ENCODE measurements at regions not wholly inside any gene's neighbourhood (a gene's known extent, or its start where the extent isn't known, plus 50 kb on each side); places are given as distances from the start of the nearest gene placed in this dataset.

- no peak for DNase-seq (ENCODE audit: low read depth)
Observed at GRCh38 chr6:113622254-113622653, 234.9 kb upstream of the MARCKS start.

DNA sequence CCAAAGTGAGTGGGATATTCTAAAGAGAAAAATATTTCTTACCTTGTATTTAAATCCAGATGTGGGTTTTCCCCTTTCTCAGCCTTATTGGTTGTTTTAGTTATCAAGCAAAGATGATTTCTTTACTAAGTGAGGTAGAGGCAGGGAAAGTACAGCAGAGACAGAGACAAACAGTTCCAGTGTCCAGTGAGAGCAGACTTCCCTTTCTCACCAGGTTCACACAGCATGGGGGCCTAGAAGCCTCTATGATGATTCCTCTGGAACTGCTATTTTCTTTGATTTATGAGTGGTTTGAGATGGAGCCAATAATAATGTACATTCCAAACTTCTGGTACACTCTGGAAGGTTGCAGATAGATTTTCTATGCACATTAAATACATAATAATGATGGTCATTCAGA is 234.0 kb upstream of the MARCKS start:
- no peak for DNase-seq (ENCODE audit: low read depth)

GRCh38 chr6:113625850-113626249 is 231.3 kb upstream of the MARCKS start:
- no peak for DNase-seq (ENCODE audit: low read depth)

- no peak for DNase-seq (ENCODE audit: low read depth)
Observed at GRCh38 chr6:113626475-113626874, 230.7 kb upstream of the MARCKS start.

- no peak for DNase-seq (ENCODE audit: low read depth)
Observed at GRCh38 chr6:113627480-113627879, 229.7 kb upstream of the MARCKS start.

DNA sequence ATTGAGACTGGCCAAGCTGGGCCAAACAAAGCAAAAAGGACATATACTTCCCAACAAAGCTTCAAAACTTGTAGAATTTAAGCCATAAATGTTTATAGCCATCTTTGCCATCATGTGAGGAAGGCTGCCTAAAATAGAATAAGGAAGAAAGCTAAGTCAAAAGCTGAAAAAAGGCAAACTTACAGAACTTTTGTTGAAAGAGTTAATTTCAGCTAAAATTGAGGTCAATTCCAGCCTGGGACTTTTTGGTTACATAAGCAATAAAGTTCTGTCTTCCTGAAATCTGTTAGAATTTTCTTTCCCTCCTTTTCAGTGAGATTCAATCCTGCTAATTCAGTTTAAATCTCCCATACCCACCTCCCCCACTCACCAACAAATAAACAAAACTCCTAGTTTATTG is 227.9 kb upstream of the MARCKS start:
- DNase-seq (ENCODE audit: low read depth) = no peak

- DNase-seq (ENCODE audit: low read depth) = no peak
Observed at GRCh38 chr6:113629975-113630737, 227.0 kb upstream of the MARCKS start.

GRCh38 chr6:113630738-113631535 is 226.2 kb upstream of the MARCKS start:
- DNase-seq (ENCODE audit: low read depth) = no peak

- DNase-seq (ENCODE audit: low read depth) = no peak
Observed at GRCh38 chr6:113631666-113632065, 225.5 kb upstream of the MARCKS start.

GRCh38 chr6:113632220-113632864 is 224.8 kb upstream of the MARCKS start:
- peak; percentile 85 for DNase-seq (ENCODE audit: low read depth)

GRCh38 chr6:113633638-113634037 is 223.5 kb upstream of the MARCKS start:
- DNase-seq (ENCODE audit: low read depth) = no peak

GRCh38 chr6:113634352-113635163 is 222.6 kb upstream of the MARCKS start:
- no peak for DNase-seq (ENCODE audit: low read depth)

DNA sequence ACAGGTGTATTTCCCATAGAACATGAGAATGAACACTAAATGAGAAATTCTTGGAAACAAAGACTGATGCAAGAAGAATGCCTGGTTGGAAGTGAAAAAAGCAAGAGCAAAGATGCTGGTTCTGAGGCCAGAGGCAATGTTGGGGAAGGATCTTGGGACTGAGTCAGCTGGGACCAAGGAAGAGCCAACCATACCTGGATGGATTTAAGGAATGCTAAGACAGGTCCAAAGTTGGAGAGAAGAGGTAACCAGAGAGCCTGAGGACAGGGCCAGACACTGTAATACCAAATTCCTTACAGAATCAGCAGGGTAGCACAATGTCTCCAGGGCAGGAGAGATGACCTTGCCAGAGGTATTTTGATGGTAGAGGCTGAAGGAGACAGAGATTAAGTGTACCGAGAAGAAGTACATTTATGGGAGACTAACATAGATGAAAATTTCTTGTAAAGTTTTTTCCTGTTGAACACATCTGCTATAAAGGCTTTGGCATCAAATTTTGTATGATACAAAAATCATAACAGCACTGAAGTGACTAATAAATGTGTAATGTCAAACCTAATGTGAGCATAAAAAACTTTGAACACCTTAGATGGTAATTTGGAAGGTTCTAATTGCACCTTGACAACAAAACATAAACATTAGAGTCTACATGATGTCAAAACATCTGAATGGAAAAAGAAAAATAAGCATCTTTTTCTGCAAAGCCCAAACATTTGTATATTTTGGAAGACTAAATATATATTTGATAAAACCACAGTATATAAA is 221.7 kb upstream of the MARCKS start:
- no peak for DNase-seq (ENCODE audit: low read depth)

GRCh38 chr6:113636357-113636824 is 220.8 kb upstream of the MARCKS start:
- no peak for DNase-seq (ENCODE audit: low read depth)

- no peak for DNase-seq (ENCODE audit: low read depth)
Observed at GRCh38 chr6:113640051-113640450, 217.1 kb upstream of the MARCKS start.

DNA sequence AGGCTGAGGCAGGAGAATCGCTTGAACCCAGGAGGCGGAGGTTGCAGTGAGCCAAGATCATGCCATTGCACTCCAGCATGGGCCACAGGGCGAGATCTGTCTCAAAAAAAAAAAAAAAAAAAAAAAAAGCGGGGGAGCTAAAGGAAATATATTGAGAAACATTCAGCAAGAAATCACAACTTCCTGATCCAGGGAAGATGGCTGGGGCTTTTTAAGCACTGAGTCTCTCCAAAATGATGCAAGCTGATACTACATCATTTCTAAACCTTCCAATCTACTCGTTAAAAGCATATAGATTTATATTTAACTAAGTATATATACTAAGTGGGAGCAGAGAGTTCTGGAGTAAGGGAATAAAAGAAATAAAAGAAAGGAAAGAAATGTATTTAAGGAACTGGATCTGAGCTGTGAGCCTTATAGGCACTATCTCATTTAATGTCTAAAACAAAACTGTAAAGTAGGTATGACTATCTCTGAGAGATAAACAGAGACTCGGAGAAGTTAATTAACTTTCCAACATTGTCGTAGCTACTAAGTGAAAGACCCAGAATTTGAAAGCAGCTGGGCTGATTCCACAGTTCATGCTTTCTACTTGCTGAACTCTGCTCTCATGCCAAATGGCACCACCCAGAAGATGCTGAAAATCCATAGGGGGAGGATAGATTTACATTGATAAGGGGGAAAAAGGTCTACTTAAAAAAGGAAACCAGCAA is 215.0 kb upstream of the MARCKS start:
- DNase-seq (ENCODE audit: low read depth) = no peak

DNA sequence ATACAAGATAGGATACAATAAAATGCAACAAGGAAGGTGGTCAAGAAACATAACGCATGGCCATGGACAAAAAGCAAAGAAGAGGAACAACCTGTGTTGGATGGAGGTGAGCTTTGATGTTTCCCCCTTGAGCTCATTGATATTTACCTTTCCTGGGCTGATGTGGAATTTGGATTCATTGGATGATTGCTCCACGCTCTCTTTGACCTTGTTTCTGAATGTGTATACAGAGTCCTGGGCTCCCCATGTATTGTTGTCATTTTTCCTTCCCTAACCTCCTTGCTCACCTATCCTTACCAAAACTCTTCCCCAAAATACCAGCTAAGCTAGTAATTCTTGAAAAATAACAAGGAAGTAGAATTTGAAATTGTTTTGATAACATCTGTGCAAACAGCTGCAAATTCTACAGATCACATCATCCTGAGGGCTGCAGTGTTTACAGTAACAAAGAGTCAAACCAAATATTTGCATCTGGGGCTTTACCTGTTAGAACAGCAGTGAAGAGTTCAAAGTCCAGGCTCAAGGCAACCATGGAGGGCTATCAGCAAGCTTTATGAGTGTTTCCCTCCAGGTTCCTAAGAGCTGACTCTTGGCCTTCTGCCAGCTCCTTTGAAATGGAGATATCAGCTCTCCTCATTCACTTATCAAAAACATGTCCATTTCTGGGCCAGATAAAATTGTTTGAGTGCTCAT is 214.3 kb upstream of the MARCKS start:
- no peak for DNase-seq (ENCODE audit: low read depth)

- no peak for DNase-seq (ENCODE audit: low read depth)
Observed at GRCh38 chr6:113643407-113643770, 213.8 kb upstream of the MARCKS start.

DNA sequence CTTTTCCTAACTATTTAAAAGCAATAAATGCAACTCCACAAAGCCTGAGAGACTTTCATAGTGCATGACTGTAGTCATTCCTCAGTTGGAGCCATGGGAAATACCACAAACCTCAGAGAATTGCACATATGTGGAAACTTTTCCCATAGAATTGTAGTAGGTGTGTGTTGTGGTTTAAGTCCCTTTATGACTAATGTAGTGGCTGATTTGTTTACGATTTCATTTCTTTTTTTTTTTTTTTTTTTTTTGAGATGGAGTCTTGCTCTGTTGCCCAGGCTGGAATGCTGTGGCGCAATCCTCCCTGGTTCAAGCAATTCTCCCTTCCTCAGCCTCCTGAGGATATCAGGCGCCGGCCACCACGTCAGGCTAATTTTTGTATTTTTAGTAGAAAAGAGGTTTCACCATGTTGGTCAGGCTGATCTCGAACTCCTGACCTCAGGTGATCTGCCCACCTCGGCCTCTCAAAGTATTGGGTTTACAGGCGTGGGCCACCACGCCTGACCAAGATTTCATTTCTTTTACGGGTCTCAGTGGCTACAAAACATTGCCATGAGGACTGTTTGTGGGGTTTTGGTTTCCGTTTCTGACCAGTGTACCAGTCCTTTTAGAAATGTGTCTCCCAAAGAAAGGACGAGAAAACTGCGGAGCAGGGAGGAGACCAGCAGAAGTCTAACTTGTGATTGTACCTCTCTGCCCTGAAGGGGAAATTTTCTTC is 212.1 kb upstream of the MARCKS start:
- peak; percentile 84 for DNase-seq (ENCODE audit: low read depth)

All from HS-5 (cell line).